GM20000 (cell line): ENCODE measurements at regions not wholly inside any gene's neighbourhood (a gene's known extent, or its start where the extent isn't known, plus 50 kb on each side); places are given as distances from the start of the nearest gene placed in this dataset.

ENCODE experiments used
- DNase-seq: peaks from one replicate; pipeline ENCODE4 v3.0.0; 2012; ENCODE audit warnings: low spot score
- CTCF ChIP-seq: IDR thresholded peaks from 2 replicates; pipeline ENCODE4 v1.5.1; 2012; ENCODE audit warnings: mild to moderate bottlenecking, control low read depth; ENCODE audit errors: extremely low read depth, missing control alignments

DNA sequence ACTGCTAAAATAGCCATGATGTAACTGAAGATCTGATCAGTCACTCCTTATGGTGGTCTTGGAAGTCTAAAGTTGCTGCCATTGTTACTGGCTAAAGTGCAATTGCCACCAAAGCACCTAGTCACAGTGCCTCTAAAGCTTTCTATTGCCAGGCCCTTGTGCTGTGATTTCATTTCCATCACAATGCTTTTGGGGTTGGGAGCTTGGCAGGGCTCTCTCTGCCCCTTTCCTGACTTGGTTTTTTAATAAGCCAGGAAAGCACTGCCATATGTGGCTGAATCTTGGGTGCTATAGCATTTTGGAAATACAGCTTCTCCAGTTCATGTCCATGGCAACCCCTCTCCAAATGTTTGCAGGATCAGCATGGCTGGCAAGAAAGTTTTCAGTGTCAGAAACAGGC lies 1712.4 kb upstream of the TENM3 start:
- no peak for TF ChIP-seq CTCF
- DNase-seq = no peak

GRCh38 chr4:180532691-180533090 lies 1710.5 kb upstream of the TENM3 start:
- no peak for DNase-seq
- TF ChIP-seq CTCF = no peak

DNA sequence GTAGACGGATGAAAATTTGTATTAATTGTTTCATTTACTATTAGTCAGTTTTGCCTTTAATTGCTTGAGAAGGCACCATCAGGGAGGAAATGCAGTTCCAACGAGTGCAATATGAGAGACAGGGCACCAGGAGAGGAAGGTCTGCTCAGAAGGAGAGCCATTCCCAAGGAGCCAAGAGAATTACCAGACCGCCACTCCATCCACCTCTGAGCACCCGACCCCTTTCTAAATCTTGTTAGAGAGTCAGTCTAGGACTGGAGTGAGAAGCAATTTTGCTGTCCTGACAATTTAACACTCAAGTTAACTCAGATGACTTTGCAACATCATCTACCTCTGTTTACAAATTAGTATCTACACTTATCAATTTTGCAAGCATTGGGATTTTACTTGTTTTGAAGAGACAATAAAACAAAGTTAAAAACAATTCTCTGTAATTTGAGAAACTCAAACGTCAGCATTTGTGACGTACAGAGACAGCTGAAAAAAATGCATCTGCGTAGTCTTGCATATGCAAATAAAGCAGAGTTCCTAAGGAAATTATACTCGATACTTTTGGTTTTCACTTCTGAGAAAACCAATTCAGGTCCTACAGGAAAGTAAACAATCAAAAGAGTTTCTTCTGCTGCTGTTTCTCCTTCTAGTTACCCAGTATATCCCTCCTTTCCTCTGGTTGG lies 1704.7 kb upstream of the TENM3 start:
- DNase-seq = no peak
- TF ChIP-seq CTCF = no peak

GRCh38 chr4:180539284-180539683 lies 1703.9 kb upstream of the TENM3 start:
- no peak for TF ChIP-seq CTCF
- no peak for DNase-seq

- no peak for DNase-seq
- TF ChIP-seq CTCF = no peak
Observed at GRCh38 chr4:180541678-180542077, 1701.5 kb upstream of the TENM3 start.

DNA sequence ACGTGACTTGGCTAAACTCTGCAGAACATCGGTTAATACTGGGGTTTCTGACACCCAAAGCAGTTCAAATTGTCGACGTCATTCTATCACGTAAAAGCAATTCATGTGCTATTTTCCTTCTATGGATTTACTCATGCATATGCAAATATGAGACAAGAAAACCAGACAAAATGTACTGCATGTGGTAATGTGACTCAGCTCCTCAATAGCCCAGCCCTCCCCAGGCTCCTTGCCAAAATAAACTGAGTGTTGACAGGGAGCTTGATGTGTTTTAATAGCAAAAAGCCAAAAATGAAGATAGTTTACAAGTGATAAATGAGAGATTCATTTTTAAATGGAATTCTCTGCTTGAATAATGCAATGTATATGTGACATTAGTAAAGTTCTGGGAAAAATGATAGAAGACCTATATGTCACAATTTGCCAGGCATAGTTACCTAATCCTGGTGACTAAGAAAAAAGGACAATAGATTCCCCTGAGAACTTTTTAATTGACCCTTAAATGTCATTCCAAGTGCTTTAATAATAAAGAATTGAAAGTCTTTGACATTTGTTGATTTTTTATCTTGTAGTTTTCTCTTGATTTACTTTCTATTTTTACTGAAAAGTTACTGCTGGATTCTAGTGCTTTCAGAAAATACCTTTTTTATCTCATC lies 1700.6 kb upstream of the TENM3 start:
- TF ChIP-seq CTCF = no peak
- no peak for DNase-seq

DNA sequence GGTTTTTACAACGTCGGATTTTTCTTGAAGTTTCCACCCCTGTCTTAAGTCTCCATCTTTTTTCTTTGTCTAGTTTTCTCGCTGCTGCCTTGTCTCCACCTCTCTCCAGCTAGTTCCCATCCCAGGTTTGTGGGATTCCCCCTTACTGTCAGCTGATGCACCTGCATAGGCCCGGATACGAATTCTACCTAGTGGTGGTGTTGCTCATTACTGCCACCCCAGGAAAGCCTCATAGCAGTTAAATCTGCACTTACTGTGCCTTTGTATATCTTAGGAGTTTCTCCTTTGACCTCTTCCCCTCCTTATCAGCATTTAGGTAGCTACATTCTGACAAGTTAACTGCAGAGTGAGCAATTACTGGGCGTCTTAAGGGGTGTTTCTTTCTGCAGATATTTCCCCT lies 1693.1 kb upstream of the TENM3 start:
- no peak for TF ChIP-seq CTCF
- no peak for DNase-seq
